DND-41 (cell line): ENCODE measurements at regions not wholly inside any gene's neighbourhood (a gene's known extent, or its start where the extent isn't known, plus 50 kb on each side); places are given as distances from the start of the nearest gene placed in this dataset.

Experiments used
- ATAC-seq: fragments of 200-7000 bp; cut with Tn5 transposase; 3 replicates; pipeline ENCODE4 v1.9.1; 2021; ENCODE audit warnings: low read depth; ENCODE audit not compliant: insufficient read depth
- DNase-seq: peaks from one replicate; pipeline ENCODE4 v3.0.0-alpha.2; 2020
- H2AFZ ChIP-seq: 2 replicates; pipeline ENCODE4 v1.6.0; 2012; ENCODE audit warnings: low read depth, low read length
- H3K27ac ChIP-seq: 2 replicates; pipeline ENCODE4 v1.5.1; 2012; ENCODE audit warnings: low read length, inconsistent platforms
- H3K27me3 ChIP-seq: fragments of 200-600 bp; sonication (generic); 2 replicates; pipeline ENCODE4 v1.6.0; 2012; ENCODE audit warnings: low read length, mild to moderate bottlenecking, inconsistent platforms; ENCODE audit not compliant: insufficient read depth, poor library complexity
- H3K36me3 ChIP-seq: 2 replicates; pipeline ENCODE4 v1.5.1; 2012; ENCODE audit warnings: low read length, inconsistent platforms; ENCODE audit not compliant: insufficient read depth
- H3K4me1 ChIP-seq: 2 replicates; pipeline ENCODE4 v1.5.1; 2012; ENCODE audit warnings: mild to moderate bottlenecking, low read length; ENCODE audit not compliant: insufficient read depth
- H3K4me2 ChIP-seq: 2 replicates; pipeline ENCODE4 v1.6.0; 2012; ENCODE audit warnings: mild to moderate bottlenecking, moderate library complexity, low read length, inconsistent platforms; ENCODE audit not compliant: insufficient read depth
- H3K4me3 ChIP-seq, 2 experiments: fragments of 200-600 bp in 1 of 2; shearing (Covaris generic) in 1 of 2; 2 replicates each; pipeline ENCODE4 v1.5.1; 2012 to 2016; ENCODE audit warnings: inconsistent platforms in 2 of 2, low read length in 2 of 2, mild to moderate bottlenecking in 2 of 2, low read depth in 1 of 2, moderate library complexity in 1 of 2
- H3K79me2 ChIP-seq: 2 replicates; pipeline ENCODE4 v1.6.0; 2012; ENCODE audit warnings: low read length, inconsistent platforms; ENCODE audit not compliant: insufficient read depth
- H3K9ac ChIP-seq: 2 replicates; pipeline ENCODE4 v1.6.0; 2012; ENCODE audit warnings: low read depth, mild to moderate bottlenecking, inconsistent platforms, low read length, moderate library complexity
- H3K9me3 ChIP-seq: 2 replicates; pipeline ENCODE4 v1.5.1; 2012; ENCODE audit warnings: low read length, moderate library complexity, mild to moderate bottlenecking, inconsistent platforms; ENCODE audit not compliant: insufficient read depth, severe bottlenecking
- H4K20me1 ChIP-seq: 2 replicates; pipeline ENCODE4 v1.6.0; 2012; ENCODE audit warnings: low read length; ENCODE audit not compliant: insufficient read depth
- CTCF ChIP-seq: IDR thresholded peaks from 2 replicates; pipeline ENCODE4 v1.5.1; 2012; ENCODE audit warnings: borderline replicate concordance, low read length, moderate library complexity, mild to moderate bottlenecking; ENCODE audit not compliant: poor library complexity, severe bottlenecking; ENCODE audit errors: extremely low read depth
- EZH2 ChIP-seq: IDR thresholded peaks from 3 replicates; pipeline ENCODE4 v1.6.1; 2012; ENCODE audit warnings: borderline replicate concordance, low read depth, mild to moderate bottlenecking, moderate library complexity, low read length, inconsistent platforms; ENCODE audit not compliant: severe bottlenecking

- Histone ChIP-seq H2AFZ (no peak overlapping the region), H3K4me2 (no peak overlapping the region), H3K9ac (no peak overlapping the region), H3K4me1 (peaks cover 8% of the 10 kb centered on the region), H3K79me2 (no peaks in the 10 kb centered on the region), H3K36me3 (no peaks in the 10 kb centered on the region), H3K4me3 (no peak overlapping the region), H4K20me1 (no peaks in the 10 kb centered on the region), H3K9me3 (no peaks in the 10 kb centered on the region), H3K27me3 (no peaks in the 10 kb centered on the region), H3K27ac (no peak overlapping the region)
- ATAC-seq (no peak), DNase-seq (no peak)
- TF ChIP-seq CTCF (no peak), EZH2 (no peak)
Observed at GRCh38 chr18:73948084-73948483, 199.6 kb downstream of the FBXO15 start.

- no peak overlapping the region for H3K27ac ChIP-seq
- peaks cover 3% of the 10 kb centered on the region; the same call in 1 of the 2 replicates for H3K4me1 ChIP-seq
- no peak for TF ChIP-seq CTCF
- no peak for TF ChIP-seq EZH2
- no peak for DNase-seq
- H3K4me2 ChIP-seq, result no peak overlapping the region
- H3K27me3 ChIP-seq, result no peaks in the 10 kb centered on the region
- no peaks in the 10 kb centered on the region for H3K9me3 ChIP-seq
- no peaks in the 10 kb centered on the region for H3K79me2 ChIP-seq
- H2AFZ ChIP-seq, result no peak overlapping the region
- no peaks in the 10 kb centered on the region for H3K36me3 ChIP-seq
- H3K9ac ChIP-seq, result no peak overlapping the region
- H4K20me1 ChIP-seq, result no peaks in the 10 kb centered on the region
- ATAC-seq, result no peak
- H3K4me3 ChIP-seq, result no peak overlapping the region
Observed at GRCh38 chr18:73947180-73947921, 200.3 kb downstream of the FBXO15 start.

GRCh38 chr18:73945130-73945792 lies 202.4 kb downstream of the FBXO15 start:
- Histone ChIP-seq H3K27me3 (no peaks in the 10 kb centered on the region), H3K9ac (no peak overlapping the region), H3K4me3 (no peak overlapping the region), H4K20me1 (no peaks in the 10 kb centered on the region), H3K9me3 (no peaks in the 10 kb centered on the region), H3K4me1 (no peaks in the 10 kb centered on the region), H2AFZ (no peak overlapping the region), H3K4me2 (no peak overlapping the region), H3K79me2 (no peaks in the 10 kb centered on the region), H3K27ac (no peak overlapping the region), H3K36me3 (no peaks in the 10 kb centered on the region)
- DNase-seq (no peak), ATAC-seq (no peak)
- TF ChIP-seq EZH2 (no peak), CTCF (no peak)
